ENCODE measurements at regions not wholly inside any gene's neighbourhood (a gene's known extent, or its start where the extent isn't known, plus 50 kb on each side); places are given as distances from the start of the nearest gene placed in this dataset.
"Not testable (repeated sequence)": the region's sequence is repeated elsewhere in the genome, so short reads cannot be mapped to it uniquely, and the experiment has no call there.

- no peak overlapping the region for H2AFZ ChIP-seq (ENCODE audit: low read length)
- H3K9me2 ChIP-seq (replicated peaks; ENCODE audit: low read depth, low read length), result no peaks in the 10 kb centered on the region
- H3K9ac ChIP-seq (ENCODE audit: low read depth, low read length, poor library complexity, severe bottlenecking), result no peak overlapping the region
- TF ChIP-seq CTCF (conservative IDR thresholded peaks at IDR 0.05; ENCODE audit: low read length), result no peak
- TF ChIP-seq EZH2phosphoT487 (IDR thresholded peaks at IDR 0.05; ENCODE audit: borderline replicate concordance), result no peak
- H3K4me1 ChIP-seq (ENCODE audit: insufficient read depth, low read length, poor library complexity, severe bottlenecking), result no peaks in the 10 kb centered on the region
- H3K9me3 ChIP-seq (ENCODE audit: insufficient read depth, low read depth, low read length), result no peaks in the 10 kb centered on the region
- no peaks in the 10 kb centered on the region for H3K36me3 ChIP-seq (ENCODE audit: insufficient read depth, low read length)
- H3K79me2 ChIP-seq (ENCODE audit: insufficient read depth, low read length), result no peaks in the 10 kb centered on the region
- H3F3A ChIP-seq (ENCODE audit: low read depth), result no peaks in the 10 kb centered on the region
- H3K4me3 ChIP-seq (ENCODE audit: low read length, poor library complexity, severe bottlenecking), result no peak overlapping the region
- H3K27me3 ChIP-seq (ENCODE audit: insufficient read depth, low read length, poor library complexity, severe bottlenecking), result no peaks in the 10 kb centered on the region
- no peak overlapping the region for H3K4me2 ChIP-seq (ENCODE audit: low read depth, low read length, poor library complexity, severe bottlenecking)
- no peaks in the 10 kb centered on the region for H4K20me1 ChIP-seq (ENCODE audit: insufficient read depth, low read length, poor library complexity, severe bottlenecking)
Measured at GRCh38 chr21:15212206-15212605, 147.4 kb upstream of the NRIP1 start.

GRCh38 chr21:15218476-15218875 is 153.7 kb upstream of the NRIP1 start:
- not testable (repeated sequence) for H3K9ac ChIP-seq (ENCODE audit: low read depth, low read length, poor library complexity, severe bottlenecking); H3K9me2 ChIP-seq (replicated peaks; ENCODE audit: low read depth, low read length); H3K79me2 ChIP-seq (ENCODE audit: insufficient read depth, low read length); H2AFZ ChIP-seq (ENCODE audit: low read length); H3K4me3 ChIP-seq (ENCODE audit: low read length, poor library complexity, severe bottlenecking); H3K4me1 ChIP-seq (ENCODE audit: insufficient read depth, low read length, poor library complexity, severe bottlenecking); H3K4me2 ChIP-seq (ENCODE audit: low read depth, low read length, poor library complexity, severe bottlenecking); H3K36me3 ChIP-seq (ENCODE audit: insufficient read depth, low read length); H3K9me3 ChIP-seq (ENCODE audit: insufficient read depth, low read depth, low read length); H3K27me3 ChIP-seq (ENCODE audit: insufficient read depth, low read length, poor library complexity, severe bottlenecking); H4K20me1 ChIP-seq (ENCODE audit: insufficient read depth, low read length, poor library complexity, severe bottlenecking); H3F3A ChIP-seq (ENCODE audit: low read depth)

- Histone ChIP-seq H3F3A (ENCODE audit: low read depth) (no peaks in the 10 kb centered on the region), H3K9ac (ENCODE audit: low read depth, low read length, poor library complexity, severe bottlenecking) (no peak overlapping the region), H3K79me2 (ENCODE audit: insufficient read depth, low read length) (no peaks in the 10 kb centered on the region), H3K9me3 (ENCODE audit: insufficient read depth, low read depth, low read length) (no peaks in the 10 kb centered on the region), H3K9me2 (replicated peaks; ENCODE audit: low read depth, low read length) (no peaks in the 10 kb centered on the region), H3K27me3 (ENCODE audit: insufficient read depth, low read length, poor library complexity, severe bottlenecking) (no peaks in the 10 kb centered on the region), H3K36me3 (ENCODE audit: insufficient read depth, low read length) (no peaks in the 10 kb centered on the region), H3K4me1 (ENCODE audit: insufficient read depth, low read length, poor library complexity, severe bottlenecking) (no peaks in the 10 kb centered on the region), H3K4me2 (ENCODE audit: low read depth, low read length, poor library complexity, severe bottlenecking) (no peak overlapping the region), H3K4me3 (ENCODE audit: low read length, poor library complexity, severe bottlenecking) (no peak overlapping the region), H2AFZ (ENCODE audit: low read length) (no peak overlapping the region), H4K20me1 (ENCODE audit: insufficient read depth, low read length, poor library complexity, severe bottlenecking) (no peaks in the 10 kb centered on the region)
- no peak for TF ChIP-seq CTCF (conservative IDR thresholded peaks at IDR 0.05; ENCODE audit: low read length)
- no peak for TF ChIP-seq EZH2phosphoT487 (IDR thresholded peaks at IDR 0.05; ENCODE audit: borderline replicate concordance)
Measured at GRCh38 chr21:15219039-15219438, 154.2 kb upstream of the NRIP1 start.

GRCh38 chr21:15219894-15220293 is 155.1 kb upstream of the NRIP1 start:
- H3K9ac ChIP-seq (ENCODE audit: low read depth, low read length, poor library complexity, severe bottlenecking), result no peak overlapping the region
- H3K9me2 ChIP-seq (replicated peaks; ENCODE audit: low read depth, low read length), result no peaks in the 10 kb centered on the region
- no peak overlapping the region for H3K4me3 ChIP-seq (ENCODE audit: low read length, poor library complexity, severe bottlenecking)
- no peak overlapping the region for H3K4me2 ChIP-seq (ENCODE audit: low read depth, low read length, poor library complexity, severe bottlenecking)
- no peak overlapping the region for H2AFZ ChIP-seq (ENCODE audit: low read length)
- H3F3A ChIP-seq (ENCODE audit: low read depth), result no peaks in the 10 kb centered on the region
- TF ChIP-seq CTCF (conservative IDR thresholded peaks at IDR 0.05; ENCODE audit: low read length), result no peak
- TF ChIP-seq EZH2phosphoT487 (IDR thresholded peaks at IDR 0.05; ENCODE audit: borderline replicate concordance), result no peak
- H3K4me1 ChIP-seq (ENCODE audit: insufficient read depth, low read length, poor library complexity, severe bottlenecking), result no peaks in the 10 kb centered on the region
- no peaks in the 10 kb centered on the region for H3K9me3 ChIP-seq (ENCODE audit: insufficient read depth, low read depth, low read length)
- no peaks in the 10 kb centered on the region for H3K36me3 ChIP-seq (ENCODE audit: insufficient read depth, low read length)
- H4K20me1 ChIP-seq (ENCODE audit: insufficient read depth, low read length, poor library complexity, severe bottlenecking), result no peaks in the 10 kb centered on the region
- no peaks in the 10 kb centered on the region for H3K79me2 ChIP-seq (ENCODE audit: insufficient read depth, low read length)
- no peaks in the 10 kb centered on the region for H3K27me3 ChIP-seq (ENCODE audit: insufficient read depth, low read length, poor library complexity, severe bottlenecking)
